OCI-LY1 (cell line): ENCODE measurements at regions not wholly inside any gene's neighbourhood (a gene's known extent, or its start where the extent isn't known, plus 50 kb on each side); places are given as distances from the start of the nearest gene placed in this dataset.

ENCODE experiments used
- H2AFZ ChIP-seq: fragments of 200-600 bp; sonication (generic), shearing (Covaris generic); 2 replicates; pipeline ENCODE4 v1.6.0; 2014; ENCODE audit warnings: antibody characterized with exemption, mild to moderate bottlenecking, low read length
- H3F3A ChIP-seq: fragments of 200-600 bp; sonication (generic), shearing (Covaris generic); 2 replicates; pipeline ENCODE4 v1.6.0; 2014; ENCODE audit warnings: mild to moderate bottlenecking, antibody characterized with exemption, low read length, moderate library complexity; ENCODE audit not compliant: insufficient read depth
- H3K27ac ChIP-seq: fragments of 200-600 bp; sonication (generic); 2 replicates; pipeline ENCODE4 v1.5.1; 2014; ENCODE audit warnings: low read length, mixed run types, mild to moderate bottlenecking, low read depth; ENCODE audit not compliant: poor library complexity, severe bottlenecking
- H3K27me3 ChIP-seq: fragments of 200-600 bp; sonication (generic); 2 replicates; pipeline ENCODE4 v1.6.0; 2014; ENCODE audit warnings: antibody characterized with exemption, mild to moderate bottlenecking, low read length, moderate library complexity; ENCODE audit not compliant: insufficient read depth
- H3K36me3 ChIP-seq: fragments of 200-600 bp; sonication (generic); 2 replicates; pipeline ENCODE4 v1.6.1; 2014; ENCODE audit warnings: mild to moderate bottlenecking, antibody characterized with exemption, low read length, moderate library complexity, mixed read lengths; ENCODE audit not compliant: insufficient read depth
- H3K4me1 ChIP-seq: fragments of 200-600 bp; sonication (generic); 2 replicates; pipeline ENCODE4 v1.5.1; 2014; ENCODE audit warnings: mild to moderate bottlenecking, low read length, moderate library complexity; ENCODE audit not compliant: insufficient read depth, severe bottlenecking
- H3K4me2 ChIP-seq: fragments of 200-600 bp; sonication (generic), shearing (Covaris generic); 2 replicates; pipeline ENCODE4 v1.6.1; 2014; ENCODE audit warnings: low read length
- H3K4me3 ChIP-seq: fragments of 200-600 bp; sonication (generic); 2 replicates; pipeline ENCODE4 v1.5.1; 2014; ENCODE audit warnings: low read length, low read depth, mild to moderate bottlenecking, mixed read lengths; ENCODE audit not compliant: poor library complexity, severe bottlenecking
- H3K79me2 ChIP-seq: fragments of 200-600 bp; shearing (Covaris generic); 2 replicates; pipeline ENCODE4 v1.6.1; 2016; ENCODE audit warnings: mixed run types, low read length, mixed read lengths; ENCODE audit not compliant: insufficient read depth
- H3K9ac ChIP-seq: fragments of 200-600 bp; sonication (generic), shearing (Covaris generic); 2 replicates; pipeline ENCODE4 v1.6.1; 2014; ENCODE audit warnings: mild to moderate bottlenecking, low read length, mixed read lengths
- H3K9me2 ChIP-seq: fragments of 200-600 bp; sonication (generic), shearing (Covaris generic); 2 replicates; pipeline ENCODE4 v1.6.1; 2014; ENCODE audit warnings: low read depth, mild to moderate bottlenecking, low read length, mixed read lengths
- H3K9me3 ChIP-seq: fragments of 200-600 bp; shearing (Covaris generic); 2 replicates; pipeline ENCODE4 v1.6.1; 2014; ENCODE audit warnings: low read length, mixed read lengths
- H4K20me1 ChIP-seq: fragments of 200-600 bp; sonication (generic), shearing (Covaris generic); 2 replicates; pipeline ENCODE4 v1.6.0; 2016; ENCODE audit warnings: mild to moderate bottlenecking, low read length; ENCODE audit not compliant: insufficient read depth
- EZH2 ChIP-seq: fragments of 200-600 bp; sonication (generic), shearing (Covaris generic); IDR thresholded peaks from 2 replicates; pipeline ENCODE4 v1.8.0; 2017; ENCODE audit warnings: borderline replicate concordance, mixed run types, mild to moderate bottlenecking, antibody characterized with exemption, low read length, moderate library complexity, mixed read lengths
- TF ChIP-seq, protein P1 (sequence below): fragments of 200-600 bp; sonication (generic), shearing (Covaris generic); IDR thresholded peaks from 2 replicates; pipeline ENCODE4 v1.5.1; 2017; ENCODE audit warnings: mild to moderate bottlenecking, antibody characterized with exemption, low read length, moderate library complexity, mixed read lengths

DNA sequence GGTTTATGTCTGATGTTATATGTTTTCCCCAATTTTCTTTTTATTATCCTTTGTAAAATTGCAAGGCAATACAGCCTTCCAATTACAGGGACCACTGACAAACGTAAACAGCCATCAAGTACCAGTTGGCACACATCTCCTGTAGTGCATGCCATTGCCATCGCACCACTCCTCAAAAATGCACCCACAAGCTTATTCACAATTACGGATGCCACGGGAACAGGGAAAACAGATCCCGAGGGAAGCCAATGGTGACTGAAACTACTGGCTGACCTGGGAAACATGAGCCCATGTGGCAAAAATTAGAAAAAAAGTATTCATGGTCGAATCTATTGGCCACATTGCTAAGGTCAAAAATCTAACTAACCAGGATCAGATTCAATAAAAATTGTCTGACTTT lies 395.2 kb downstream of the PAX1 start:
- Histone ChIP-seq H3K36me3 (no peaks in the 10 kb centered on the region), H2AFZ (no peak overlapping the region), H4K20me1 (no peaks in the 10 kb centered on the region), H3K9me3 (no peaks in the 10 kb centered on the region), H3K4me1 (no peaks in the 10 kb centered on the region), H3K79me2 (no peaks in the 10 kb centered on the region), H3K27me3 (no peaks in the 10 kb centered on the region), H3K27ac (no peak overlapping the region), H3K4me3 (no peak overlapping the region), H3K9ac (no peak overlapping the region), H3K4me2 (no peak overlapping the region), H3F3A (no peaks in the 10 kb centered on the region), H3K9me2 (no peaks in the 10 kb centered on the region)
- TF ChIP-seq, protein P1, sequence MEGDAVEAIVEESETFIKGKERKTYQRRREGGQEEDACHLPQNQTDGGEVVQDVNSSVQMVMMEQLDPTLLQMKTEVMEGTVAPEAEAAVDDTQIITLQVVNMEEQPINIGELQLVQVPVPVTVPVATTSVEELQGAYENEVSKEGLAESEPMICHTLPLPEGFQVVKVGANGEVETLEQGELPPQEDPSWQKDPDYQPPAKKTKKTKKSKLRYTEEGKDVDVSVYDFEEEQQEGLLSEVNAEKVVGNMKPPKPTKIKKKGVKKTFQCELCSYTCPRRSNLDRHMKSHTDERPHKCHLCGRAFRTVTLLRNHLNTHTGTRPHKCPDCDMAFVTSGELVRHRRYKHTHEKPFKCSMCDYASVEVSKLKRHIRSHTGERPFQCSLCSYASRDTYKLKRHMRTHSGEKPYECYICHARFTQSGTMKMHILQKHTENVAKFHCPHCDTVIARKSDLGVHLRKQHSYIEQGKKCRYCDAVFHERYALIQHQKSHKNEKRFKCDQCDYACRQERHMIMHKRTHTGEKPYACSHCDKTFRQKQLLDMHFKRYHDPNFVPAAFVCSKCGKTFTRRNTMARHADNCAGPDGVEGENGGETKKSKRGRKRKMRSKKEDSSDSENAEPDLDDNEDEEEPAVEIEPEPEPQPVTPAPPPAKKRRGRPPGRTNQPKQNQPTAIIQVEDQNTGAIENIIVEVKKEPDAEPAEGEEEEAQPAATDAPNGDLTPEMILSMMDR, result no peak
- no peak for TF ChIP-seq EZH2

DNA sequence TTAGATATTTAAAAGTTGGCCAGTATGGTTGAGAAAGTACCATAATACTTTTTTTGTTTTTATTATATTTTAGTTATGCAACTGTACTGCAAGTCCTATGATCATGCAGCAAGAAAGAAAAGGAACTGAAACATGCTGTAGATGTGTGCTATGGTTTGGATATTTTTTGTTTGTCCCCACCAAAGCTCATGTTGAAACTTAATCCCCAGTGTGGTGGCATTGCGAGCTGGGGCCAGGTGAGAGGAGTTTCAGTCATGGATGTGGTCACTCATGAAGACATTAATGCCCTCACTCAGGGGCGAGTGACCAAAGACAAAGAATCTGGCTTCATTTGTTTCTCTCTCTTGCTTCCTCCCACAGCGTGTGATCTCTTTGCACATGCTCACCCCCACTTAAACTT lies 393.9 kb downstream of the PAX1 start:
- no peak overlapping the region for H2AFZ ChIP-seq
- H3K36me3 ChIP-seq, result no peaks in the 10 kb centered on the region
- H3K4me3 ChIP-seq, result no peak overlapping the region
- H3K4me1 ChIP-seq, result no peaks in the 10 kb centered on the region
- no peaks in the 10 kb centered on the region for H3K27me3 ChIP-seq
- H3K9ac ChIP-seq, result no peak overlapping the region
- H3K4me2 ChIP-seq, result no peak overlapping the region
- H4K20me1 ChIP-seq, result no peaks in the 10 kb centered on the region
- H3K9me2 ChIP-seq, result no peaks in the 10 kb centered on the region
- H3K27ac ChIP-seq, result no peak overlapping the region
- H3K79me2 ChIP-seq, result no peaks in the 10 kb centered on the region
- H3K9me3 ChIP-seq, result no peaks in the 10 kb centered on the region
- TF ChIP-seq, protein P1, result no peak
- no peak for TF ChIP-seq EZH2
- H3F3A ChIP-seq, result no peaks in the 10 kb centered on the region

DNA sequence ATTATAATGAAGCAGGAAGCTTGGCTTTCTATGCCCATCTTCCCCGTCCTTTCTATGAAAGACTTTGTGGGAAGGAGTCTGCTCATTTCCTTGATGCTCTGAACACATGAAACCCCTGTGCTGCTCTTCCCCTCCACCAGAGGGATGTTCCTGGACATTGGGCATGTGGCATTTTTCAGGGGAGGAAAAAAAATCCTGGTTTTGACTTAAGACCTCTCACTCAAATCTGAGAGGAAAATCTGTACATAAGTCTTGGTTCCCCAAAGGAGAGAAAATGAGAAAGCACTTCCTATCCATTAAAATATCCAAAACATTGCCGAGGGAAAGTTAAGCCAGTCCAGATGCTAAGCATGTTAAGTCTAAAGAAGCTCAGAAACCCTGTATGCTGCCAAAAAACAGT lies 393.0 kb downstream of the PAX1 start:
- TF ChIP-seq, protein P1, result no peak
- no peak for TF ChIP-seq EZH2
- Histone ChIP-seq H3K27ac (no peak overlapping the region), H2AFZ (no peak overlapping the region), H3K79me2 (no peaks in the 10 kb centered on the region), H3K36me3 (no peaks in the 10 kb centered on the region), H3K27me3 (no peaks in the 10 kb centered on the region), H3K9me3 (no peaks in the 10 kb centered on the region), H3F3A (no peaks in the 10 kb centered on the region), H3K9ac (no peak overlapping the region), H3K9me2 (no peaks in the 10 kb centered on the region), H4K20me1 (no peaks in the 10 kb centered on the region), H3K4me1 (no peaks in the 10 kb centered on the region), H3K4me2 (no peak overlapping the region), H3K4me3 (no peak overlapping the region)
